ENCODE measurements at regions not wholly inside any gene's neighbourhood (a gene's known extent, or its start where the extent isn't known, plus 50 kb on each side); places are given as distances from the start of the nearest gene placed in this dataset.

DNA sequence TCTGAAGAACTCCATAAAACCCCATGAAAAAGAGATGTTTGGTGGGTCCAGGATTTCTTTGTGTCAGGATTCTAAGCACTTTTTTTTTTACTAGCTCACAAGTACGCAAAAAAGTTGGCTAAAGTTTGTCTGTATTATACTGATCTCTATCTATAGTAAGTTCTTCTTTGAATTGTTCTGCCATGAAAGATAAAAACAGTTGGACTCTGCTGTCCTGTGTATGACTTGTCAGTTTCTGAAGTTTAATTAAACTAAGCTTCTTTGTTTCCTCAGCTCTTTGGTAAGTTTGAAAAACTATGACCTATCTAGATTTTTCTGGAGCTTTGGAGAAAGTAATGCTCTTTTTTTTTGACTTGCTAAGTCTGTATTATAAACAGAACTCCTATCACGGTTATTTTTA is 812.2 kb upstream of the LUZP2 start:
- intact Hi-C loops (cut with DNase I), result no loop called here
- Histone ChIP-seq H3K27ac (no peak overlapping the region), H3K27me3 (no peaks in the 10 kb centered on the region), H3K4me3 (no peak overlapping the region), H3K9me3 (peaks cover 0 to 13% (median 0%) of the 10 kb centered on the region in 3 donors), H3K36me3 (no peaks in the 10 kb centered on the region), H3K4me1 (no peaks in the 10 kb centered on the region)
- WGBS, 2 donors, result 58 to 78% methylated on average over 2 of the region's 2 CpGs
- DNase-seq, result no peak
- TF ChIP-seq CTCF (IDR thresholded peaks at IDR 0.05) (no peak), POLR2A (IDR thresholded peaks at IDR 0.05) (no peak)

GRCh38 chr11:23687991-23688390 is 808.9 kb upstream of the LUZP2 start:
- intact Hi-C loops (cut with DNase I), result no loop called here
- no peak overlapping the region for H3K27ac ChIP-seq
- H3K27me3 ChIP-seq, result no peaks in the 10 kb centered on the region
- no peaks in the 10 kb centered on the region for H3K36me3 ChIP-seq
- TF ChIP-seq CTCF (IDR thresholded peaks at IDR 0.05), result no peak
- no peak for TF ChIP-seq POLR2A (IDR thresholded peaks at IDR 0.05)
- DNase-seq, result no peak
- no peaks in the 10 kb centered on the region for H3K4me1 ChIP-seq
- 62 to 72% methylated on average over 3 of the region's 3 CpGs for WGBS, 2 donors
- no peak overlapping the region for H3K4me3 ChIP-seq
- no peaks in the 10 kb centered on the region for H3K9me3 ChIP-seq

- Histone ChIP-seq H3K27me3 (no peaks in the 10 kb centered on the region), H3K4me3 (no peak overlapping the region), H3K4me1 (no peaks in the 10 kb centered on the region), H3K27ac (no peak overlapping the region), H3K9me3 (no peaks in the 10 kb centered on the region), H3K36me3 (no peaks in the 10 kb centered on the region)
- TF ChIP-seq POLR2A (IDR thresholded peaks at IDR 0.05), result no peak
- 75 to 84% methylated on average over 4 of the region's 4 CpGs for WGBS, 2 donors
- intact Hi-C loops (cut with DNase I), result no loop called here
- DNase-seq, result no peak
Measured at GRCh38 chr11:23688411-23688810, 808.4 kb upstream of the LUZP2 start.

GRCh38 chr11:23688835-23689234 is 808.0 kb upstream of the LUZP2 start:
- Histone ChIP-seq H3K4me1 (no peaks in the 10 kb centered on the region), H3K27ac (no peak overlapping the region), H3K27me3 (no peaks in the 10 kb centered on the region), H3K36me3 (no peaks in the 10 kb centered on the region), H3K4me3 (no peak overlapping the region), H3K9me3 (no peaks in the 10 kb centered on the region)
- intact Hi-C loops (cut with DNase I), result no loop called here
- TF ChIP-seq CTCF (IDR thresholded peaks at IDR 0.05), result no peak
- no peak for TF ChIP-seq POLR2A (IDR thresholded peaks at IDR 0.05)
- 56 to 62% methylated on average over 4 of the region's 4 CpGs for WGBS, 2 donors
- DNase-seq, result no peak

- Histone ChIP-seq H3K4me1 (no peaks in the 10 kb centered on the region), H3K36me3 (no peaks in the 10 kb centered on the region), H3K9me3 (no peaks in the 10 kb centered on the region), H3K27me3 (no peaks in the 10 kb centered on the region), H3K4me3 (no peak overlapping the region), H3K27ac (no peak overlapping the region)
- intact Hi-C loops (cut with DNase I), result no loop called here
- WGBS, 2 donors, result 71 to 73% methylated on average over 5 of the region's 5 CpGs
- TF ChIP-seq POLR2A (IDR thresholded peaks at IDR 0.05) (no peak), CTCF (IDR thresholded peaks at IDR 0.05) (no peak)
- no peak for DNase-seq
Measured at GRCh38 chr11:23696688-23697415, 800.0 kb upstream of the LUZP2 start.

- no peak for TF ChIP-seq POLR2A (IDR thresholded peaks at IDR 0.05)
- no peak for TF ChIP-seq CTCF (IDR thresholded peaks at IDR 0.05)
- H3K4me3 ChIP-seq, result no peak overlapping the region
- H3K4me1 ChIP-seq, result no peaks in the 10 kb centered on the region
- no peak overlapping the region for H3K27ac ChIP-seq
- 52 to 63% methylated on average over 1 of the region's 1 CpG for WGBS, 2 donors
- no peaks in the 10 kb centered on the region for H3K36me3 ChIP-seq
- intact Hi-C loops (cut with DNase I), result no loop called here
- H3K27me3 ChIP-seq, result no peaks in the 10 kb centered on the region
- no peaks in the 10 kb centered on the region for H3K9me3 ChIP-seq
- DNase-seq, result no peak
Measured at GRCh38 chr11:23704183-23704582, 792.7 kb upstream of the LUZP2 start.

Data from esophagus squamous epithelium (tissue), 5 donors.